ENCODE measurements at regions not wholly inside any gene's neighbourhood (a gene's known extent, or its start where the extent isn't known, plus 50 kb on each side); places are given as distances from the start of the nearest gene placed in this dataset.
"Not testable (repeated sequence)": the region's sequence is repeated elsewhere in the genome, so short reads cannot be mapped to it uniquely, and the experiment has no call there.

DNA sequence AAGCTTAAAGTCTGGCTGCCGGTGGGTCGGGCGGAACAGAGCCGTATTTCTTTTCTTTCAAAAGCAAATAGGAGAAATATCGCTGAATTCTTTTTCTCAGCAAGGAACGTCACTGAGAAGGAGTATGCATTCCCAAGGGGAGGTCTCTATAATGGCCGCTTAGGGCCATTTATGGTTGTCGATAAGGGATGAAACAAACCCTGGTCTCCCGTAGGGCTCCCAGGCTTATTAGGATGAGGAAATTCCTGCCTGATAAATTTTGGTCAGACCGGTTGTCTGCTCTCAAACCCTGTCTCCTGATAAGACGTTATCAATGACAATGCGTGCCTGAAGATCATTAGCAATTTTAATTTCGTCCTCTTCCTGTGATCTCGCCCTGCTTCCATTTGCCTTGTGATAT lies 227.7 kb upstream of the ZEB2 start:
- no peak for DNase-seq

DNA sequence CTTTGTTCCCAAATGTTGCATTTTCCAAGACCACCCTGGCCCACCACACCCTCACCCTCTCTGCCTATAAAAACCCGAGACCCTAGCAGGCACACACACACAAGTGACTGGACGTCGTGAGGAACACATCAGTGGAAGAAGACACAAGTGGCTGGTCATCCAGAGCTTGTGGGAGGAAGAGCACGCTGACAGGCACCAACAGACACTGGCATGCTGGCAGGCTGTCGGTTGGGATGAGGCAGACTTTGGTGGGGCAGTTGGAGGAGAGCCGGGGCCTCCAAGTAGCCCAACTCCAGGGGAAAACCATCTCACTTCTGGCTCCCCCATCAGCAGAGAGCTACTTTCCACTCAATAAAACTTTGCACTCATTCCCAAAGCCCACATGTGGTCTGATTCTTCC lies 225.5 kb upstream of the ZEB2 start:
- no peak for DNase-seq

DNA sequence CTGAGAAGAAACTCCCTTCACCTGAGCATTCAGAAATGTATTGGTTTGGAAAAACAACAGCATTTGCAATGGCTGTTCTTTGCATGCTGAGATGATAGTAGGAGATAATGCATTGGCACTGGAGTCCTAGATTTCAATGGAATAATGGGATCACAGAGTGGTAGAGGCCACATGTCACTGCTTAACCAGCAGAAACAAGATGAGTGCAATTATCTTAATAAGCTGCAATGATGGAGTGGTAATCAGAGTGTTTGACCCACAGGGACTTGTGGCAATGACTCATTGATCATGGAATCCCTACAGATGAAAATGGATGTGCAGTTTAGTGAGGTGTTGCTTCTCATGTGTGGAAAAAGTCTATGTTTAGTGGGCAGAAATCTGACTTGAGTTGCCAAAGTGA lies 218.8 kb upstream of the ZEB2 start:
- DNase-seq, result peak; percentile 2

DNA sequence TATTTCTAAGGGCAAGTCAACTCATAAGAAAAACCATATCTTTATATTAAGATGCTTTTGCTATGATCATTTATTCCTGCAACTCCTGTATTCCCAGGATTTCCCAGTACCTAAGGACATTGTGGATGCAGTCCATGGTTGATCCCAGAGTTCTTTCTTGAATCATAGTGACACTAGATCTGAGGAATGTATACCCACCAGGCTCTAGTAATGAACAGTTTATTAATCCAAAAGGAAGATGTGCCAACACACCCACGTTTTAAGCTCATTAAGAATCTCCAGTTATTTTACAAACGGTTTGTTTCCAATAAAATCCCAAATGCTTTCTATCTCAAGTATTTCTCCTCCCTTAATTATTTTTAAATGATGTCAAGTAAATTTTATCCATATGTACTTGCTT lies 210.8 kb upstream of the ZEB2 start:
- DNase-seq, result no peak

DNA sequence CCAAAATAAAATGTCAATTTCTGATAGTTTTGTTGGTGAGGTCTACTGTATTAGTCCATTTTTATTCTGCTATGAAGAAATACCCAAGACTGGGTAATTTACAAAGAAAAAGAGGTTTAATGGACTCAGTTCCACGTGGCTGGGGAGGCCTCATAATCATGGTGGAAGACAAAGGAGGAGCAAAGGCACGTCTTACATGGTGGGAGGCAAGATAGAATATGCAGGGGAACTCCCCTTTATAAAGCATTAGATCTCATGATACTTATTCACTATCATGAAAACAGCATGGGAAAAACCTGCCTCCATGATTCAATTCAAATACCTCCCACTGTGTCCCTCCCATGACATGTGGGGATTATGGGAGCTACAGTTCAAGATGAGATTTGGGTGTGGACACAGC lies 204.5 kb upstream of the ZEB2 start:
- DNase-seq, result not testable (repeated sequence)

DNA sequence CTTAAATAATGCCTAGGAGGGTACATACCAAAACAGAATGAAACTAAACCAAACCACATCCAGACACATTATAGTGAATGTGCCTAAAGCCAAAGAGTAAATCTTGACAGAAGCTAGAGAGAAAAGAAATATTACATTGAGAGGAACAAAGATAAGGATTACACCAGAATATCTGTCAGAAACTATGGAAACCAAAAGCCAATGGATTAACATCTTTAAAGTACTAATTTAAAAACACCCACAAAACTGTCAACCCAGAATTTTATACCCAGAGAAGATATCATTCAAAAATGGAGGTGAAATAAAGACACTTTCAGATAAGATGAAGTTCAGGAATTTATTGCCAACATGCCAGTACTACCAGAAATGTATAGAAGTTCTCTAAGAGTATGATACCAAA lies 198.5 kb upstream of the ZEB2 start:
- DNase-seq, result no peak

DNA sequence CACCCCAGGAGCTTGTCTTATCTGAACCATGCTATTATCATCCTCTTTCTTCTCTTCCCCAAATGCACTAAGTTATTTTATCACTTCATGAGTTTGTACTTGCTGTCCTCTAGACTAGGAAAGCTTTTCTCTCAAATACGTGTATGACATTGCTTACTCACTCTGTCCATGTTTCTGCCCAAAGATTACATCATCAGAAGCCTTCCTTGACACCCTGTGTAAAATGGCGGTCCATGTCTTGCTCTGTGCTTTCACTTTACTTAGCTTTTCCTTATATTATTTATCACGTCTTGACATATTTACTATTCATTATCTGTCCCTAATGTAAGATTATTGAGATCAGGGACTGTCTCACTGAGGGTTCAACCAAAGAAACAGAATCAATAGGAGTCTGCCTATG lies 196.1 kb upstream of the ZEB2 start:
- DNase-seq, result no peak

DNA sequence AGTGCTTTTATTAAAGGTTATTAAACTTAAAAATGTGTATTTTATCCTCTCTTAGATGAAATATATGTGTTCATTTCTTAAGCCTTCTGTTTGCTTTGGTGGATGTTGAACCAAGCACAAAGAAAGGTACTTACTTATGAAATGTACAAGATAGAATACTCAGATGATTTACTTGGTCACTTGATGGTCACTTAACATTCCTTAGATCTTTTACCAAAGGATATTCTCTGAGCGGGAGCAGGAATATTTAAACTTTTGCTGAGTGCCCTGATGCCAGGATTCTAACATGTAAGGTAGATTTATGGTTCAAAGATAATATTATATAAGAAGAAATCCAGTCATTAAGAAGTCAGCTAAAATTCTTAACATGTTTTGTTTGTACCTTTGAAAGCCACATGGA lies 193.5 kb upstream of the ZEB2 start:
- DNase-seq, result no peak

DNA sequence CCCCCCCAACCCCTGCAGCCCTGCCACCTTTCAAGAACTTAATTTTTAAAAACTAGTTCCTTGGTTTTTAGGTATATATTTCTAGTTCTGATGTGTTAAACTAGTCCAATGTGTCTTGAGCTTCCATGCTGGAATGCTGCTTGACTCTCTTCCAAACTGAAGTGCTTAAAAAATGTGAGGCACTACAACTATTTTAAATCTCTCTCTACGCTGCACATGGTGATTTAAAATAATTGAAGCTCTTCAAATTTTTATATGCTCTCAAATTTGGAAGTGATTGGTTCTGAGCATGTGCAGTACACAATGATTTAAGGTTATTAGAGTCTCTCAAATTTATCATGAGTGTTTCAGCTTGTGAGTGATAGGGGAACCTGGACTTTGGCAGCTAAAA lies 192.6 kb upstream of the ZEB2 start:
- DNase-seq, result peak; percentile 67

DNA sequence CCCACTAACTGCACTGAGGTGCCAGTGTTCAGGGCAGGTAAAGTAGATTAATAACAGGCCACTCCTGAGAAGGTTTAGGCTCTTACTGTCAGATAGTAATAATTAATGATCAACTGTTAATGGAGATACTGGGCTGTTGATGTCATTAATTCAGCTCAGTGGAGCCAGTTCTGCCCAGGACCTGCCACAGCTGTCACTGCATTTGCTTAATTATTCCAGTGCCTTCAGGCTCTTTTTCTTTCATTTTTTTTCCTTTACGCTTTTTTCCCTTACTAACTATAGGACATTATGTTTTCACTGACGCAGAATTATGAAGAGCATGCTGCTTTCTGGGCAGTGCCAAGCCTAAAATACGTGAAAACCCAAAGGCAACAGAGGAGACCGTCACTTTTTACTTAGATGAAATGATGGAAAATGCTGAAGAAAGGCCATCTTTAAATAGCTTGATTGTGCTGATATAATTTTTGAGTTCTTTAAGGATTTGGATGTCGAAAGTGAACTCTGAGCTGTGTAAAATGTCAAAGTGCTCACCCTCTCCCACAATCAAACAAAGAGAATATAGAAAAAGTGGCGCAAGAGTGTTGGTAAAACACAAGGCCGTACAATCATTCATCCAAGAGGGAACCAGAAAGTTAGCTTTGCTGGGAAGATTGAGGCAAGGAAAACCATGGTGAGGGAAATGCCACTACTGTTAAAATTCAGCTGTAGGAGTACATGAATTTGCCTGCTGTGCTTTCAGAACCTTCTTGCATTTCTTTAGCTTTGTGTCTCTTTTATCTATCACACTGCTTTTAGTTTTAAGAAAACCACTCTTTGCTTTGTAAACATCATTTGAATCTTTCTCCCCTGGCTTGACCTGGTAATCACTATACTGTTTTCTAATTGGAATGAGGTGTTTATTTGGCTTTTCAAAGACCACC lies 192.0 kb upstream of the ZEB2 start:
- no peak for DNase-seq

DNA sequence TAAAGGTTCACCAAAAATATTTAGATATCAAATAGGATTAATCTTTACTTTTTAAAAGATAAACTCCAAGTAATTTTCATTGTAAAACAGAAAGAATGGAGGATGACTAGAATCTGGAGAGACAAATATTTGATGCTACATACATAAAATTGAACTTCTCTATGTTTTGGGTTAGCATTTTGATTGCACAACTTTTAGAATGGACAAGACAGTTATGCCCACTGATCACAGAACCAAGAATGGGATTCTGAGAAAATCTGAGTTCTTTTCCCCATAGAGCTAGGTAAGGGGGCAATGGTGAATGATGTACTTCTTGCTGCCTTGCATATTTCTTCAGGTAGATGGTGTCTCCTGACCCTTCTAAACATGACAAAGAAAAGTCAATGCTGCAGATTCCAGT lies 191.2 kb upstream of the ZEB2 start:
- DNase-seq, result no peak

DNA sequence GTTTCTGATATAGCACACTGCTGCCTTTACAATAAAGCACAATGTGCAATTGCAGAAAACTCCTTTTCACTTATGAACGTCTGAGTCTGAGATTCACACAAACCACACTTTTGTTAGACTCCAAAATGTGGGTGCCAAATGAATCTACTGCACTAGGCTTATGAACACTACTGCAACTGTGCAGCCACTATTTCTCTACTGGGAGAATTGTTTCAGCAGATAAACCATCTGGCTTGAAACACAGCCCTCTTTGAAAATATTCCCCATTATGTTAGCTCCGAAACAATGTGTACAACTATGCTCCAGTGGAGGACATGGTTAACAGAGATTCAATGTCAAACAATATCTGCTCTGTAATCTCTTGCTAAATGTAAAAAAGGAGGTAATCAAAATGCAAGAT lies 188.7 kb upstream of the ZEB2 start:
- DNase-seq, result no peak

DNA sequence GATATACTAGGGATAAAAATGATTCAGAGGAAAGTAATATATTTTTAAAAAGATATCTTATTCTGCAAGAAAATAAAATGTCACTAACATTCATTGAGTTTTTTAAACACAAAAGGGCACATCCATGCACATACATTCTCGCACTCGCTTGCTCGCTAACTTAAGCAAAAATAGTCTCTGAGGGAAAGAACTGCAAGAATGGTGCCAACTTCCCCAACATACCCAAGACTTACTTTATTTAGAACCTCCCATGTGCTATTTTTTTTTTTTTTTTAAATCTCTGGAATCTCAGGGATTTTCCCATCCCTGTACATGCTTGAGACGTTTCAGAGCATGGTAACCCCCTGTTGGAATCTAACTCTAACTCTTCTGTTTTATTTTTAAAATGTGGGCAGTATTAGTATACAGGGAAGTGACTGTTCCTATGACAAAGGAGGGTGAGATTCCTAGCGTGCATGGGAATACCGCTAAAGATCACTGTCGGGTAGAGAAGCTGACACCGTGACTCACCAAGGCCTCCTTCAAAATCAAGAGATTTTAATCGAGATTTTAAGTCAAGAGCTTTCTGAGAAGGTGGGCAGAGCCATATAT lies 187.9 kb upstream of the ZEB2 start:
- DNase-seq, result peak; percentile 50

DNA sequence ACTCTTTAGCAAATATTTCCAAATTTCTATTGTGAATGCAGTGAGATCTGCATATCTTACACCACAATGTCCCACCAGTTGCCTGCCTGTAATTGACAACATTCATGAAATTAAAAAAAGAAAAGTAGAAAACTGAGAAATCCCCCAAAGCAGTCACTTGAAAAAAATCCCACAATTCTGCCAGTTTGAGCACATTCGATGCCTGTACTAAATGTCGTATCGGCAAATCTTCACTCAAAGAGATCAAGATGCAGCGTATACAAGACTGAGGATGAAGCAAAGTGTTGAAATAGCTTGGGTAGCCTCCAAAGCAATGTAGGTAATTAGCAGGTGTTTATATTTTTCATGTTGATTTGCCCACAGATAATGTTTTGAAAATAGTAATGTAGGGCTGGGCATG lies 186.7 kb upstream of the ZEB2 start:
- no peak for DNase-seq

DNA sequence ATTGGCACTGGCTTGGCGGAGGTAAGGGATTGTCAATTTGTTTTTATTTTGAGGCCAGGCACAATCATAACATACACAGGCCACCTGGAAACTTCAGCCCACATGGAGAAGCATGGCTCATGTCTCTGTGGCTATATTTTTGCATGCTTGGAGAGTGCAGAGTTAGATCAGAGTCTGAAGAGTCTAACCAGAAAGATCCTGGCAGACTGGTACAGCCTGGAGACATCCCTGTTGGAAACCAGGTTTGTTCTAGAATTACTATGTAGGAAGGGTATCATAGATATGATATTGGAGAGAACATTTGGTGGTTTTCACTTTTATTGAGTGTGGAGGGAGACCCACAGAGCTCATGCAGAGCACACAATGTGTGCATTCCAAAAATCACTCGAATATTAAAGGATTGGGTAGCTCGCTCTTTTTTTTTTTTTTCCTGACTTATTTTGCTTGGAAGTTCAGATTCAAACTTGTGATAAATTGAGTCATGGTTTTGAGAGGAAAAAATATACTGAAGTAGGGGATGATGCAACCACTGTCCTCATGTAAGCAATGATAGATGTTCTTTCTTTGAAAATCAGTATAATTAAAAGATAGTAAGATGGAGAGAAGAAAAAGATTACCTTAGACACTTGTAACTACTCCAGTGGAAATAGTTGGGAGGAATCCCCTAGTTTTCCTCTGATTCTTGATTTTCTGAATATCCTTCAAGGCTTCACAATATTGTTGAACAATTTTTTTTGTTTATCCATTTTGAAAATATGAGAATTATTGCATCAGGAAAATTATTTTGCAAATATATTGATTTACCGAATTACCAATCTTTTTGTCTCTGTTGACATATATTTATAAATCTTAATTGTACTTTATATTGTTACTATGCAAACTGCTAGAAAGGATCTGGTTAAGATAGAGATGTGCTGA lies 185.7 kb upstream of the ZEB2 start:
- peak; percentile 42 for DNase-seq

DNA sequence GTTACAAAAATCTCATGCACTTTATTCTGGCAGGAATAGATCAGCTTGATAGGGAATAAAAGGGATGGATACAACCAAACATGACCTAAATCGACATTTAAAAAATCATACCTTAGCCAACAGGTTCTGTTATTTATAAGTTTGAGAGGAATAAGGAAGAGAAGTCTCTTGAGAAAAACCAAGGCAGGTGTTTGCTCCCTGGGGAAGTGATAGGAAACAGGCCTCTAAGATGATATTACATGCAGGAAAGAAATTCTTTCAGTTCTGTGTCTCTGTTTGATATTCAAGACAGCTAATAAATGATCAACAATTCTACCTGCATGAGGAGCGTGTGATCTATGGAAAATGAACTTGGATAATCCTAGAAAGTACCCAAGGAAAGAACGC lies 184.8 kb upstream of the ZEB2 start:
- no peak for DNase-seq

DNA sequence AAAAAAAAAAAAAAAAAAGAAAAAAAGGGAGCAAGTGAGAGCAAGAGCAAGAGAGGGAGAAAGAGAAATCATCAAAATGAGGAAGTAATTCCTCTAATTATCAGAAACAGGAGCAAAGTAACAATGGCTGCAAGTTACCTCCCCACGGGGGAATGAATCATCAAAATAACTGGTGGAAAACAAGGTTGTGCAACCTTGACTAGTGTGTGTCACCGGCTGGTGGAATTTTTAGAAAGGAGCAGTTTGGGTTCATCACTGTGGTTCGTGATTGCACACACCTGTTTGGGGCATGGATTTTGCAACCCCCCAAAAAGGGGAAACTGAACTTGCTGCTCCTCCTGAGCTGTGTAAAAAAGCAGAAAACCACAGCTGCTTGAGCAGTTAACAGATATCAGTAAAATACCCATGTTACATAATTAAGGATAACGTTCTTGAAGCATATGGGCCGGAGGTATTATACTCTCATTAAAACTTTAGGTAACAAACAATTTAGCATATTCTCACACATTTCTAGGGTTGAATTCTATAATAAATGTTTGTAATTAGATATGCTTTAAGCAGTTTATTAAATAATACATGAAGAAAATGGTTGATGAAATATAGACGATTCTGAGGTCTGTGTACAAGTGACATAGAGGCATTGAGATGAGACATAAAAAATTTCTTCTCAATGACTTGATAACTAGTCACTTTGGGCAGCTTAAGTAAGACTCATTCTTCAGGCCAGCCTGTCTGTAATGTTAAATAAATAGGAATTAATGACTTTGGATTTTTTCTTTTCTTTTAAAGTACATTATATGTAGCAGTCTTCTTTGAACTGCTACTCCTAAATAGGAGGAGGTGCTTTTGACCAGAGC lies 184.2 kb upstream of the ZEB2 start:
- peak; percentile 66 for DNase-seq

DNA sequence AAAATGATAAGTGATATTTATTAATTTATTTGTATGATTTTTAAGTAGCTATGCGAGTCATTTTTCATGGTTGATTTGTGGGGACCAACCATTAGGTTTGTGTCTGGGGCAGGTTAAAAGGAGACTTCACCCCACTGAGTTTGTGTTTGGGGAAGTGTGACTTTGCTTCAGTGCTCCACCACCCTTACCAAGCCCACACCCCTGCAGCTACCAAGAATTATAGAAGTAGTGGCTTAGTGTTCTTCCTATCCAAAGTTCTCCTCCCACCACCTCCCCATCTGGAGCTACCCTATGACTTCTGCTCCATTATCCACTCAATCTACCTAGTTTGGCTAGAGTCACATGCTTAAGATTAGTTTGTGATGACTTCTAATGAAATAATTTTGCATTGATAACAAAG lies 182.1 kb upstream of the ZEB2 start:
- DNase-seq, result no peak

DNA sequence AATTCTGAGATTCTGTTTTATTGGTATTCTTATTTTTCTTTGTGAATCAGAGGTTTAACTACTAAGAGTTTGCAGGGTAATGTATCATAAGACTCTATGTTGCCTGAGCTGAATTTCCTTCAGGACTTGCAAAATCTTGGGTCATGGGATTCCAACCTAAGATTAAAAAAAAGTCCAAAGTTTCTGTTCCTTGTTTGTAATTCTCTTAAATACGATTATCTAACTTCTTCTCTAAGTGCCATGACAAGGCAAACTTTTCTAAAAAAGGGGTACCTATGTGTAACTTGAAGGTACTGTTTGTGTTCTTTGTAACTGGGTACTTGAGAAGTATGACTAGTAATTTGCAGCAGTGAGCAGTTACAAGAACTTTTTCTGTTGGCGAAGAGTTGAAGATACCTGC lies 181.3 kb upstream of the ZEB2 start:
- no peak for DNase-seq

DNA sequence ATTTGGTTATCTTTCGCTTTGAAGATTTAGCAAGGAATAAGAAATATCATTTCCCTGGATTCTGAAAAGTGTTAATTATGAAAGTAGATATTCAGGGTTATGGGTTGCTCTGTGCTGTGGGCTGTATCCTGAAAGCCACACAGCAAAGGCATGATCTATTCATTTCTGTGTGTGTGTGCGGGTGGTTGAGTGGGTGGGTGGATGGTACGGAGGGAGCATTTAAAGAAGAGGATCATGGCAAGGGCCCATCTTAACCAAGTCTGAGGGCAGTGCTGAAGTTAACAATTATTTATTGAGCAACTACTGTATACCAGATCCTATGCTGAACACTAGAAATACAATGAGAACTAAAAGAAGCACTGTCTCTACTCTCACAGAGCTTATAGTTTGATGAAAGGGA lies 178.2 kb upstream of the ZEB2 start:
- DNase-seq, result no peak

DNA sequence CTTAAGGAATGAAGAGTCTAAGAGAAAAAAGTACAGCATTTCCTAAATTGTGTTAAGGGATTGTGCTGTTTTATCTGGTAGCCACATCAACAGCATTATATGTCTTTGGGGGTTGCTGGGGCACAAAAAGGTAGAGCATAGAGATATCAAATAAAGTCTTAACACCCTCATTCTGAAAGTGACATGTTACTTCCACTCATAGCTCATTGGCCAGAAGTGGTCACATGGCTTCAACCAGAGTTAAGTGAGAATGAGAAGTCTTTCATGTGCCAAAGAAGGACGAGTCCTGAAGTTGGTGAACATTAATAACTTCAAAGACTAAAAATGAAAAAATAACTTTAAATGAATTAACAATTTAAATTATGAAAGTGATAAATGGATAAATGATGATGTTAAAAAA lies 175.7 kb upstream of the ZEB2 start:
- DNase-seq, result no peak

DNA sequence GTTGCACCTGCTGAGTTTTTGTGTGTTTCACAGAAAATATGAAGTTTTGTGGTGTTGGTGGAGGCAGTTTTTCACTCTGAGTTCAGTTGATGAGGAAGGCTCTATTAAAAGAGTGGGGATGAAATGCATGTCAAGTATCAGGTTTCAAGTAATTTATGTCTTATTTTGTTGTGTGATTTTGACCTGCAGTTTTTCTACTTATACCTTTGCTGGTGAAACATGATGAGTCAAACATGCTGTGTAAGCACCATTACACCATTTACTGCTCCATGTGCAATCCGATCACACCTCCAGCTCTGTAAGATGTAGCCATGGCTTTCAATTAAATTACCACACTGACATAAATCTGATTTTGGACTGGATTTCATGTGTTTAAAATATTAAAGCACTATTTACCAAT lies 174.5 kb upstream of the ZEB2 start:
- DNase-seq, result no peak
